Epithelial cell of proximal tubule (primary cell): ENCODE measurements at regions not wholly inside any gene's neighbourhood (a gene's known extent, or its start where the extent isn't known, plus 50 kb on each side); places are given as distances from the start of the nearest gene placed in this dataset.

Experiments used
- DNase-seq: peaks from one replicate; pipeline ENCODE4 v3.0.0-alpha.2; 2011; ENCODE audit warnings: low read depth
- H3K4me3 ChIP-seq: 2 replicates; pipeline ENCODE4 v1.5.1; 2011; ENCODE audit warnings: low read depth, mild to moderate bottlenecking, low read length
- CTCF ChIP-seq: conservative IDR thresholded peaks from 2 replicates; pipeline ENCODE4 v1.5.1; 2012; ENCODE audit warnings: low read depth, mild to moderate bottlenecking, low read length

DNA sequence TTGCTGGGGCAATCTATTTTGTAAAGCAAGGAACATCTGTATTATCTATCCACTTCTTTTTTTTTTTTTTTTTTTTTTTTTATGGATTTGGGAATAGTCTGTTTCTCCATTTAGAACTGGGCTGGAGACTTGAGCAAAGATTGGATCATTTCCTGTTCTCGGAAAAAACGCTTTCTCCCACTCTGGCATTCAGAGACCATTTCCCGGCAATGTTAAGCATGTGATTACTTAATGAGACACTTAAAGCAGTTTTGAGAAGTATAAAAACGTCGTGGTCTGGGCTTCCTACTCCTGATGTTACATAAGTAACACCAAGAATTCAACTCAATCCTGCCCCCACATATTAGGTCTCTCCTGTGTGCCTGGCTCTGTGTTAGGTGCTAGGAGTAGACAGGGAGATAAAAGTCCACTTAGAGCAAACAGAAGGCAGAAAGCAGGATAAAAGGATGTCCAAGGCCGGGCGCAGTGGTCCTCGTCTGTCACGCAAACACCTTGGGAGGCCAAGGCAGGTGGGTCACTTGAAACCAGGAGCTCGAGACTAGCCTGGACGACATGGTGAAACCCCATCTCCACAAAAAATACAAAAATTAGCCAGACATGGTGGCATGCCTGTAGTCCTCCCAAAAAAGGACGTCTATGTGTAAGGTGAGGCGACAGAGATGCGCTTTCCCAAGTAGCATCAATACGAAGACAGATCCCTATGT lies 152.1 kb upstream of the GSC start:
- DNase-seq = no peak
- no peak for TF ChIP-seq CTCF
- H3K4me3 ChIP-seq = no peak overlapping the region

- H3K4me3 ChIP-seq = no peak overlapping the region
- TF ChIP-seq CTCF = no peak
- no peak for DNase-seq
These were observed 151.5 kb upstream of the GSC start for GRCh38 chr14:94921456-94921855.

DNA sequence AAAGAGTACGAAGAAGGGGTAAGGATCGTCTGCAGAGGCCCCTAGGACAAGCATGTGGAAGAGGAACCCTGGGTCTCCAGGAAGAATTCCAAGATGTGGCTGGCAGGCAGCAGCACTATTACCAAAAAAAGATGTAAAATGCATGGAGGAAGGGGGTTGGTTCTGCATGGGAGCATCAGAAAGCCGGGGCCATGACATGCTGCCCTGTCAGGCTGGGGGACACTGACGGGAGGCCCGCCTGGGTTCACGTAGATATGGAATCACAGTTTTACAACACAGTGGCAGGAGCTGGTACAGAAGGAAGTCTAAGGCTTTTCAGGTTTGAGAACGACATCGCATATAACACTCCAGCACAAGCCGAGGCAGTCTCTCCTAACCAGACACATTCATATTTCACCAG lies 150.0 kb upstream of the GSC start:
- no peak for DNase-seq
- TF ChIP-seq CTCF = no peak
- H3K4me3 ChIP-seq = no peak overlapping the region

DNA sequence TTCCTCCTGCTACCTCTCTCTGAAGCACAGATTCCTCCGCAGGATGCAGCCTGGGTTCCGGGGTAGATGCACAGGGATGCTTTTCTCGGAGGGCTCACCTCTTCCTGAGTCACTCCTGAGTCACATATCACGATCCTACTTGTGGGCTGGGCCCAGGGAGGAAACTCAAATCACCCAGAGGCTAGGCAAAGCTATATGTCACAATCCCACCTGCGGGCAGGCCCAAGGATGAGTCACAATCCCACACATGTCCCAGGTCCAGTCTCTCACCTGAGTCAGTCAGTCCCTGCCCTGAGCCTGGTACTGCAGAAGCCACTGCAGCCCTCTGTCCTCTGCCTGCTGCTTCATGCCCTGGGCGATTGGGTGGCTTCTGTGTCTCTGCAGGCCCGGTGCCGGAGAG lies 149.0 kb upstream of the GSC start:
- H3K4me3 ChIP-seq = no peak overlapping the region
- no peak for DNase-seq
- no peak for TF ChIP-seq CTCF

- no peak for TF ChIP-seq CTCF
- no peak overlapping the region for H3K4me3 ChIP-seq
- DNase-seq = no peak
These were observed 147.2 kb upstream of the GSC start for GRCh38 chr14:94917041-94917600.

- no peak for TF ChIP-seq CTCF
- H3K4me3 ChIP-seq = no peak overlapping the region
- DNase-seq = no peak
These were observed 144.3 kb upstream of the GSC start for GRCh38 chr14:94914191-94914590.
